Endothelial cell of umbilical vein (primary cell): ENCODE measurements at regions not wholly inside any gene's neighbourhood (a gene's known extent, or its start where the extent isn't known, plus 50 kb on each side); places are given as distances from the start of the nearest gene placed in this dataset.

Experiments
- BruUV-seq: library from RNA; stranded (reverse); fragments of 400-500 nt; replicated peaks from 2 replicates; lab custom pipeline; 2021; lab: Mats Ljungman, UMichigan
- CTCF ChIA-PET: fragments of 300-600, 350-600 bp; sonication (Branson Sonifier 250); formaldehyde crosslinking; loops from one replicate; lab custom pipeline; 2021; ENCODE audit warnings: antibody characterized with exemption, inconsistent platforms; lab: Charles Lee
- POLR2A ChIA-PET: fragments of 300-600, 350-600 bp; sonication (Branson Sonifier 250); formaldehyde crosslinking; loops from one replicate; lab custom pipeline; 2021; ENCODE audit warnings: antibody characterized with exemption, inconsistent platforms; lab: Charles Lee
- DNase-seq: peaks from one replicate; pipeline ENCODE4 v3.0.0-alpha.2; 2011; ENCODE audit warnings: low read depth, low spot score
- FAIRE-seq: peaks from 2 replicates; lab custom pipeline; 2011; peaks lifted over from hg19 to GRCh38; lab: Jason Lieb, UNC
- H2AFZ ChIP-seq: 2 replicates; pipeline ENCODE4 v1.6.0; 2012; ENCODE audit warnings: low read depth, low read length, control low read depth, inconsistent platforms
- H3K27ac ChIP-seq: 2 replicates; pipeline ENCODE4 v1.5.1; 2011; ENCODE audit warnings: low read depth, mild to moderate bottlenecking, control low read depth, low read length, moderate library complexity; ENCODE audit not compliant: insufficient read depth
- H3K27me3 ChIP-seq, 2 experiments: 2 replicates each; pipeline versions ENCODE4 v1.6.0 to v1.6.1; 2011; ENCODE audit warnings: low read length in 2 of 2, mixed read lengths in 1 of 2; ENCODE audit not compliant: control insufficient read depth in 2 of 2, insufficient read depth in 2 of 2
- H3K36me3 ChIP-seq, 2 experiments: 2 replicates in 1 of 2; 3 replicates in 1 of 2; pipeline ENCODE4 v1.5.1; 2011; ENCODE audit warnings: low read length in 2 of 2, mild to moderate bottlenecking in 1 of 2, moderate library complexity in 1 of 2; ENCODE audit not compliant: control insufficient read depth in 2 of 2, insufficient read depth in 2 of 2; ENCODE audit errors: extremely low read depth in 1 of 2
- H3K4me1 ChIP-seq: 3 replicates; pipeline ENCODE4 v1.5.1; 2011; ENCODE audit warnings: mild to moderate bottlenecking, low read length; ENCODE audit not compliant: control insufficient read depth, insufficient read depth; ENCODE audit errors: extremely low read depth
- H3K4me2 ChIP-seq: 2 replicates; pipeline ENCODE4 v1.6.1; 2011; ENCODE audit warnings: low read length, control low read depth, mixed read lengths; ENCODE audit not compliant: insufficient read depth
- H3K4me3 ChIP-seq, 3 experiments: fragments of 200-600 bp in 1 of 3; sonication (generic), shearing (Covaris generic) in 1 of 3; replicated peaks in 1 of 3; 2 replicates each; pipeline ENCODE4 v1.5.1; 2011 to 2016; ENCODE audit warnings: control low read depth in 3 of 3, low read length in 3 of 3, mild to moderate bottlenecking in 2 of 3, inconsistent platforms in 1 of 3, low read depth in 1 of 3, moderate library complexity in 1 of 3; ENCODE audit not compliant: insufficient read depth in 1 of 3
- H3K79me2 ChIP-seq: 2 replicates; pipeline ENCODE4 v1.6.0; 2012; ENCODE audit warnings: low read length, inconsistent platforms; ENCODE audit not compliant: control insufficient read depth, insufficient read depth
- H3K9ac ChIP-seq: replicated peaks from 2 replicates; pipeline ENCODE3; 2011; ENCODE audit warnings: low read length, control low read depth; ENCODE audit not compliant: insufficient read depth; ENCODE audit errors: extremely low read depth
- H3K9me1 ChIP-seq: replicated peaks from 3 replicates; pipeline ENCODE4 v1.6.0; 2011; ENCODE audit warnings: mild to moderate bottlenecking, low read length; ENCODE audit not compliant: control insufficient read depth, insufficient read depth; ENCODE audit errors: extremely low read depth
- H3K9me3 ChIP-seq: replicated peaks from 2 replicates; pipeline ENCODE4 v1.5.1; 2012; ENCODE audit warnings: low read length, inconsistent platforms; ENCODE audit not compliant: control insufficient read depth, insufficient read depth
- H4K20me1 ChIP-seq: replicated peaks from 2 replicates; pipeline ENCODE3; 2011; ENCODE audit warnings: mild to moderate bottlenecking, low read length; ENCODE audit not compliant: control insufficient read depth, insufficient read depth; ENCODE audit errors: extremely low read depth
- MYC ChIP-seq: IDR thresholded peaks from one replicate; pipeline ENCODE4 v1.6.1; 2011; ENCODE audit warnings: mild to moderate bottlenecking, low read depth, low read length
- POLR2A ChIP-seq: IDR thresholded peaks from 2 replicates; pipeline ENCODE4 v1.6.1; 2012; ENCODE audit warnings: low read depth, mild to moderate bottlenecking, control low read depth, low read length
- POLR2AphosphoS5 ChIP-seq: IDR thresholded peaks from 2 replicates; pipeline ENCODE4 v1.6.1; 2012; ENCODE audit warnings: low read depth, mild to moderate bottlenecking, control low read depth, low read length, moderate library complexity; ENCODE audit not compliant: insufficient read depth
- dilution Hi-C: fragments of 300-500 bp; cut with MboI; formaldehyde crosslinking; loops from one replicate; pipeline ENCODE4 v1.15.0; 2019; ENCODE audit warnings: low sequenced_read_pairs; ENCODE audit not compliant: extremely low pct_ligation_motif_present
- intact Hi-C: fragments of 100-400 bp; cut with micrococcal nuclease; formaldehyde crosslinking; loops from one replicate; pipeline ENCODE4 v1.10.0; 2022

- no peak overlapping the region for H3K4me2 ChIP-seq
- FAIRE-seq (no peak), DNase-seq (no peak)
- no peak overlapping the region for H3K4me3 ChIP-seq
- no peaks in the 10 kb centered on the region for H3K9me3 ChIP-seq
- no peaks in the 10 kb centered on the region for H3K36me3 ChIP-seq
- dilution Hi-C loops (no loop called here), intact Hi-C loops (no loop called here)
- H2AFZ ChIP-seq: no peak overlapping the region
- H4K20me1 ChIP-seq: no peaks in the 10 kb centered on the region
- TF ChIP-seq POLR2A: no peak
- no peak for TF ChIP-seq MYC
- TF ChIP-seq POLR2AphosphoS5: no peak
- H3K4me1 ChIP-seq: no peaks in the 10 kb centered on the region
- H3K9me1 ChIP-seq: no peaks in the 10 kb centered on the region
- no peak overlapping the region for H3K27ac ChIP-seq
- CTCF ChIA-PET: interaction anchor here (1.3 kb wide), 1 partner anchor 17 kb away, joined by 3 read pairs; no protein-coding TSS in a partner anchor
- POLR2A ChIA-PET: no interaction called here
- BruUV-seq: no TSS peak
- H3K79me2 ChIP-seq: no peaks in the 10 kb centered on the region
- no peaks in the 10 kb centered on the region for H3K27me3 ChIP-seq
- no peak overlapping the region for H3K9ac ChIP-seq
Observed at GRCh38 chr20:54419531-54419930, 55.9 kb upstream of the DOK5 start.
